Suprapubic skin (tissue), 4 donors: ENCODE measurements at regions not wholly inside any gene's neighbourhood (a gene's known extent, or its start where the extent isn't known, plus 50 kb on each side); places are given as distances from the start of the nearest gene placed in this dataset.
"Not testable (repeated sequence)": the region's sequence is repeated elsewhere in the genome, so short reads cannot be mapped to it uniquely, and the experiment has no call there.

Source experiments
- DNase-seq, 2 donors: peaks; one replicate each; pipeline ENCODE4 v3.0.0-alpha.2; 2019; ENCODE audit warnings: low spot score in 2 of 2
- H3K27ac ChIP-seq: fragments of 200-600 bp; sonication (generic); one replicate; pipeline ENCODE4 v1.5.1; 2019
- H3K27me3 ChIP-seq: fragments of 200-600 bp; sonication (generic); one replicate; pipeline ENCODE4 v1.5.1; 2019
- H3K36me3 ChIP-seq: fragments of 200-600 bp; sonication (generic); one replicate; pipeline ENCODE4 v1.5.1; 2019
- H3K4me1 ChIP-seq: fragments of 200-600 bp; sonication (generic); one replicate; pipeline ENCODE4 v1.5.1; 2019
- H3K4me3 ChIP-seq: fragments of 200-600 bp; sonication (generic); one replicate; pipeline ENCODE4 v1.5.1; 2019; ENCODE audit warnings: mild to moderate bottlenecking
- H3K9me3 ChIP-seq: fragments of 200-600 bp; sonication (generic); one replicate; pipeline ENCODE4 v1.5.1; 2019
- CTCF ChIP-seq, 2 donors: fragments of 200-600 bp in 1 of 2; fragments of 450-650 bp in 1 of 2; sonication (generic) in 1 of 2; IDR thresholded peaks; one replicate each; pipeline ENCODE4 v1.5.1; 2016 to 2019; ENCODE audit warnings: antibody characterized with exemption in 2 of 2, mild to moderate bottlenecking in 1 of 2, moderate library complexity in 1 of 2
- EP300 ChIP-seq: sonication (generic); formaldehyde crosslinking; IDR thresholded peaks from one replicate; pipeline ENCODE4 v1.6.1; 2017; ENCODE audit warnings: antibody characterized with exemption
- POLR2A ChIP-seq, 2 donors: fragments of 450-650 bp; IDR thresholded peaks; one replicate each; pipeline ENCODE4 v1.6.1; 2017; ENCODE audit warnings: antibody characterized with exemption in 2 of 2, mild to moderate bottlenecking in 2 of 2, moderate library complexity in 2 of 2
- POLR2AphosphoS5 ChIP-seq, 3 donors: sonication (generic); formaldehyde crosslinking; IDR thresholded peaks; one replicate each; pipeline ENCODE4 v1.6.1; 2017; ENCODE audit warnings: antibody characterized with exemption in 3 of 3
- WGBS: methylation state at CpG from one replicate; pipeline ENCODE4 v1.1.5; 2018; 5-methylcytosine and 5-hydroxymethylcytosine counted together

GRCh38 chr6:93858213-93858612 lies 438.9 kb upstream of the EPHA7 start:
- Histone ChIP-seq H3K27ac (no peak overlapping the region), H3K4me3 (no peak overlapping the region), H3K9me3 (peaks cover 4% of the 10 kb centered on the region), H3K4me1 (no peaks in the 10 kb centered on the region), H3K27me3 (no peaks in the 10 kb centered on the region), H3K36me3 (no peaks in the 10 kb centered on the region)
- 89% methylated on average over 2 of the region's 2 CpGs for WGBS
- TF ChIP-seq CTCF (IDR thresholded peaks at IDR 0.05): no peak
- no peak for TF ChIP-seq POLR2A (IDR thresholded peaks at IDR 0.05)
- TF ChIP-seq POLR2AphosphoS5 (IDR thresholded peaks at IDR 0.05): no peak
- TF ChIP-seq EP300: no peak
- DNase-seq: no peak

GRCh38 chr6:93849857-93850256 lies 430.5 kb upstream of the EPHA7 start:
- TF ChIP-seq POLR2A (IDR thresholded peaks at IDR 0.05): no peak
- no peak for TF ChIP-seq EP300
- TF ChIP-seq POLR2AphosphoS5 (IDR thresholded peaks at IDR 0.05): no peak
- no peak for TF ChIP-seq CTCF (IDR thresholded peaks at IDR 0.05)
- H3K4me3 ChIP-seq: no peak overlapping the region
- 67% methylated on average over 4 of the region's 4 CpGs for WGBS

GRCh38 chr6:93848031-93848742 lies 428.8 kb upstream of the EPHA7 start:
- 76% methylated on average over 5 of the region's 5 CpGs for WGBS
- Histone ChIP-seq H3K9me3 (no peaks in the 10 kb centered on the region), H3K27ac (no peak overlapping the region), H3K4me1 (no peaks in the 10 kb centered on the region), H3K4me3 (no peak overlapping the region), H3K36me3 (no peaks in the 10 kb centered on the region), H3K27me3 (no peaks in the 10 kb centered on the region)
- TF ChIP-seq CTCF (IDR thresholded peaks at IDR 0.05): no peak
- TF ChIP-seq POLR2AphosphoS5 (IDR thresholded peaks at IDR 0.05): no peak
- TF ChIP-seq POLR2A (IDR thresholded peaks at IDR 0.05): no peak
- TF ChIP-seq EP300: no peak
- no peak for DNase-seq

More at GRCh38 chr6:93849857-93850256, 430.5 kb upstream of the EPHA7 start:
- Histone ChIP-seq H3K9me3 (no peaks in the 10 kb centered on the region), H3K36me3 (no peaks in the 10 kb centered on the region), H3K4me1 (no peaks in the 10 kb centered on the region), H3K27ac (no peak overlapping the region), H3K27me3 (no peaks in the 10 kb centered on the region)
- DNase-seq: no peak

- TF ChIP-seq POLR2AphosphoS5 (IDR thresholded peaks at IDR 0.05) (no peak), CTCF (IDR thresholded peaks at IDR 0.05) (no peak), POLR2A (IDR thresholded peaks at IDR 0.05) (no peak), EP300 (no peak)
- no peak for DNase-seq
- H3K9me3 ChIP-seq: no peaks in the 10 kb centered on the region
- no peaks in the 10 kb centered on the region for H3K36me3 ChIP-seq
- whole genome bisulfite sequencing: 79% methylated on average over 1 of the region's 1 CpG
- H3K4me1 ChIP-seq: no peaks in the 10 kb centered on the region
- no peak overlapping the region for H3K27ac ChIP-seq
- no peaks in the 10 kb centered on the region for H3K27me3 ChIP-seq
- H3K4me3 ChIP-seq: no peak overlapping the region
These were observed 422.8 kb upstream of the EPHA7 start for GRCh38 chr6:93842178-93842577.

- not testable (repeated sequence) for H3K4me1 ChIP-seq, DNase-seq, H3K27me3 ChIP-seq, H3K4me3 ChIP-seq, H3K9me3 ChIP-seq, H3K27ac ChIP-seq, H3K36me3 ChIP-seq
- 93% methylated on average over 7 of the region's 8 CpGs for WGBS
These were observed 416.2 kb upstream of the EPHA7 start for GRCh38 chr6:93835451-93836145.

- H3K9me3 ChIP-seq, H3K27me3 ChIP-seq, H3K36me3 ChIP-seq, DNase-seq, H3K4me1 ChIP-seq, H3K4me3 ChIP-seq, H3K27ac ChIP-seq: not testable (repeated sequence)
- 85% methylated on average over 9 of the region's 9 CpGs for WGBS
These were observed 415.7 kb upstream of the EPHA7 start for GRCh38 chr6:93835026-93835425.

GRCh38 chr6:93833326-93833725 lies 414.0 kb upstream of the EPHA7 start:
- DNase-seq, H3K9me3 ChIP-seq, H3K27me3 ChIP-seq, H3K4me1 ChIP-seq, H3K4me3 ChIP-seq, H3K27ac ChIP-seq, H3K36me3 ChIP-seq: not testable (repeated sequence)
- 71% methylated on average over 12 of the region's 12 CpGs for WGBS

- H3K36me3 ChIP-seq, DNase-seq, H3K9me3 ChIP-seq, H3K27ac ChIP-seq, H3K4me3 ChIP-seq, H3K4me1 ChIP-seq, H3K27me3 ChIP-seq: not testable (repeated sequence)
These were observed 410.4 kb upstream of the EPHA7 start for GRCh38 chr6:93829757-93830156.
